ENCODE measurements at regions not wholly inside any gene's neighbourhood (a gene's known extent, or its start where the extent isn't known, plus 50 kb on each side); places are given as distances from the start of the nearest gene placed in this dataset.

- Histone ChIP-seq H3K27ac (no peak overlapping the region), H3K4me1 (ENCODE audit: insufficient read depth) (no peaks in the 10 kb centered on the region), H3K36me3 (no peaks in the 10 kb centered on the region), H3K4me3 (no peak overlapping the region), H3K9me3 (peaks cover 0 to 3% of the 10 kb centered on the region in 2 donors), H3K27me3 (no peaks in the 10 kb centered on the region)
- intact Hi-C loops (cut with DNase I) = no loop called here
- DNase-seq = no peak
- no peak for TF ChIP-seq CTCF (IDR thresholded peaks at IDR 0.05)
- no peak for TF ChIP-seq POLR2A (IDR thresholded peaks at IDR 0.05)
- WGBS, 3 donors = 69 to 73% (median 72%) methylated on average over 3 of the region's 3 CpGs
These were observed 136.9 kb upstream of the VIPR2 start for GRCh38 chr7:159281573-159281972.

GRCh38 chr7:159280008-159280407 lies 135.3 kb upstream of the VIPR2 start:
- no peak overlapping the region for H3K27ac ChIP-seq
- H3K36me3 ChIP-seq = no peaks in the 10 kb centered on the region
- no peak for DNase-seq
- H3K27me3 ChIP-seq = no peaks in the 10 kb centered on the region
- intact Hi-C loops (cut with DNase I) = no loop called here
- 63 to 79% (median 74%) methylated on average over 3 of the region's 3 CpGs for WGBS, 3 donors
- peaks cover 0 to 3% of the 10 kb centered on the region in 2 donors for H3K9me3 ChIP-seq
- H3K4me3 ChIP-seq = no peak overlapping the region
- H3K4me1 ChIP-seq (ENCODE audit: insufficient read depth) = no peaks in the 10 kb centered on the region
- no peak for TF ChIP-seq POLR2A (IDR thresholded peaks at IDR 0.05)
- no peak for TF ChIP-seq EP300 (IDR thresholded peaks at IDR 0.05)
- TF ChIP-seq CTCF (IDR thresholded peaks at IDR 0.05) = no peak

- Histone ChIP-seq H3K4me1 (ENCODE audit: insufficient read depth) (no peaks in the 10 kb centered on the region), H3K27me3 (no peaks in the 10 kb centered on the region), H3K4me3 (no peak overlapping the region), H3K36me3 (no peaks in the 10 kb centered on the region), H3K27ac (no peak overlapping the region), H3K9me3 (no peaks in the 10 kb centered on the region)
- intact Hi-C loops (cut with DNase I) = no loop called here
- no peak for DNase-seq
- 69 to 81% (median 72%) methylated on average over 3 of the region's 3 CpGs for WGBS, 3 donors
- no peak for TF ChIP-seq POLR2A (IDR thresholded peaks at IDR 0.05)
- no peak for TF ChIP-seq CTCF (IDR thresholded peaks at IDR 0.05)
- TF ChIP-seq EP300 (IDR thresholded peaks at IDR 0.05) = no peak
These were observed 128.1 kb upstream of the VIPR2 start for GRCh38 chr7:159272739-159273138.

GRCh38 chr7:159271781-159272180 lies 127.1 kb upstream of the VIPR2 start:
- no peaks in the 10 kb centered on the region for H3K4me1 ChIP-seq (ENCODE audit: insufficient read depth)
- H3K27ac ChIP-seq = no peak overlapping the region
- TF ChIP-seq EP300 (IDR thresholded peaks at IDR 0.05) (no peak), POLR2A (IDR thresholded peaks at IDR 0.05) (no peak), CTCF (IDR thresholded peaks at IDR 0.05) (no peak)
- no peaks in the 10 kb centered on the region for H3K36me3 ChIP-seq
- intact Hi-C loops (cut with DNase I) = no loop called here
- WGBS, 3 donors = 12 to 24% (median 13%) methylated on average over 1 of the region's 1 CpG
- no peak overlapping the region for H3K4me3 ChIP-seq
- no peaks in the 10 kb centered on the region for H3K9me3 ChIP-seq
- DNase-seq = no peak
- H3K27me3 ChIP-seq = no peaks in the 10 kb centered on the region

- H3K4me1 ChIP-seq (ENCODE audit: insufficient read depth) = no peaks in the 10 kb centered on the region
- H3K36me3 ChIP-seq = no peaks in the 10 kb centered on the region
- no peak for TF ChIP-seq CTCF (IDR thresholded peaks at IDR 0.05)
- no peak for TF ChIP-seq POLR2A (IDR thresholded peaks at IDR 0.05)
- no peak for TF ChIP-seq EP300 (IDR thresholded peaks at IDR 0.05)
- no peaks in the 10 kb centered on the region for H3K27me3 ChIP-seq
- no peak for DNase-seq
- WGBS, 3 donors = 94 to 96% (median 96%) methylated on average over 3 of the region's 3 CpGs
- no peaks in the 10 kb centered on the region for H3K9me3 ChIP-seq
- intact Hi-C loops (cut with DNase I) = no loop called here
- no peak overlapping the region for H3K4me3 ChIP-seq
- no peak overlapping the region for H3K27ac ChIP-seq
These were observed 125.1 kb upstream of the VIPR2 start for GRCh38 chr7:159269745-159270144.

Data from ovary (tissue), 7 donors.